Fibroblast of skin of left quadriceps (primary cell): ENCODE measurements at regions not wholly inside any gene's neighbourhood (a gene's known extent, or its start where the extent isn't known, plus 50 kb on each side); places are given as distances from the start of the nearest gene placed in this dataset.

ENCODE experiments used
- DNase-seq, 2 experiments: peaks; one replicate each; pipeline ENCODE4 v3.0.0-alpha.2; 2013; ENCODE audit warnings: low read depth in 2 of 2

DNA sequence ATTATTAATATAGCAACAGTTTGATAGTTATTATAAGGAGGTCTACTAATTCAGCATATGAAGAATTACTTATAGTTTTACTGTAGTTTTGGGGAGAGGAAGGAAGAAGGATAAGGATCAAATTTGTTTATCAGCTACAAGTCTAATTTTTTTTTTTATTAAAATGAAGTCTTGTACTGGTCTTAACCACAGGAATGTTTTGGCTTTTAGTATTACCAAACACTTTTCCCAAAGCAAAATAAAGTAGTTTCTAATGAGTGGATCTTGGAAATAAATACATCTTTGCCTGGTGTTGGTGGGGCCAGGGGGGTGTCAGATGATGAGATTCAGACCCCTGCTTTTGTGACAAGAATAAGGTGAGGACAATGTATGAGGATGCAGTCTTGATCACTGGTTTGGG is 57.2 kb upstream of the ZDHHC17 start:
- no peak for DNase-seq

DNA sequence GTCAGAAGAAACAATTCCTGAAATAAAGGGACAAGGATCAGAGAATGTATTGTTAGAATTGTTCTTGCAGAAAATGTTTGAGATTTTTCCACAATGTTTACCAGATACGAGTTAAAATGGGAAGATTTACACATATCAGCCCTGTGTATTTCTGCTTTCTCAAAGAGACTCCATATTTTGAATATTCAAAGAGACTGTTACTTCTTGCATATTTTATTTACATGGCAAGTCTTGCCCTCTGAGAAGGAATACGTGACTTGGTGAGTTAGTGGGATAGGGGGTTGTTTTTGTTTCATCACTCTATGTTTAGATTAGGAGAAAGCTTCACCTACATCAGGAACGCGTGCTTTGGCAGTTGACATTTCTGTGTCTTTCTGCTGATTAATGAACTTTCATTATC is 56.1 kb upstream of the ZDHHC17 start:
- no peak for DNase-seq

DNA sequence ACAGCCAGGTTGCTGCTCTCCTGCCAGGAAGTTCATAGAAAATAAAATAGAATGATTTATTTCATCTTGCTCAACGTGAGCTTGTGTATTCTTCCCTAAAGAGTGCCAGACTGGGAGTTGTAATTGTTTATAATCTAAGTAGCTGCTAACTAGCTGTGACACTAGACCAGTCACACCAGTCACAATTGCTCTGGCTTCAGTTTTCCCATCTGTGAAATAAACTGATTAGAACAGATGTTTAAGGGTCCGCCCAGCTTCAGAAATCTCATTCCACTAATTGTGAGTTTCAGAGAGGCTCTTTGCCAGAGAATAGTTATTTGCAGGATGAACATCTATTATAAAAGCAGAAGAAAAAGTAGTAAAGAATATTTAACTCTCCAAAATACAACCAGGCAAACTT is 55.6 kb upstream of the ZDHHC17 start:
- DNase-seq = no peak

DNA sequence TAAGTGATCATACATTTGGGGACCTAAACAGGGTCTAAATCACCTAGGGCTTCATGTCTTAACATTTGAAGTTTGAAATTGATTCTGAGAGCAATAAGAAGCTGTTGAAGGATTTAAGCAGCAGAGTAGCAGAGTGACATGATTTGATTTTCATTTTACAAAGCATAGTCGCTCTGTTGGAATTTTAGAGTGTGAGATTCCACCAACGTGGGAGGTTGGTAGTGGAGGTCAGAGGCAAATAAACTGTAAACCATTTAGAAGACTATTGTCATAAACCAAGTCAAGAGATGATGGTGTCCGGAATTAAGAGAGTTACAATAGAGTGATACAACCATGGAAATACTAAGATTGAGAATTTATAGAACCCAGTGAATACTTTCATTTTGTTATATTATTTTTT is 52.7 kb upstream of the ZDHHC17 start:
- no peak for DNase-seq

DNA sequence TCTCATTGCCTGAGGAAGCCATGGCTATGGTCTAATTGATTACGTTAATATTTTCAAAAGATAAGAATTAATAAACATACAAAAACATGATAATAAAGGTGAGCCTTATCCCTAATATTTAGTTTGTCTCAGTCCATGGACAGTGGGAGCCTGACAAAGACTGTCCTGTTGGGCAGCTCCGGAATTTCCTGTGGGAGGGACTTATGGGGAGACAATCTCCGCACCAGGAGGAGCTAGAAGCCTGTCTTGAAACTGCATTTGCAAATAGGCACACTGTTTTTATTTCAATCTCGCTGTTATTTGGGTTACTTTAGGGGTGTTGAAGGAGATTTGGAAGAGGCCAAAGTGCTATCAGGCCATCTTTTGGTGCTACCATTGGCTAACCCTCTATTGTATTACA is 50.8 kb upstream of the ZDHHC17 start:
- no peak for DNase-seq

DNA sequence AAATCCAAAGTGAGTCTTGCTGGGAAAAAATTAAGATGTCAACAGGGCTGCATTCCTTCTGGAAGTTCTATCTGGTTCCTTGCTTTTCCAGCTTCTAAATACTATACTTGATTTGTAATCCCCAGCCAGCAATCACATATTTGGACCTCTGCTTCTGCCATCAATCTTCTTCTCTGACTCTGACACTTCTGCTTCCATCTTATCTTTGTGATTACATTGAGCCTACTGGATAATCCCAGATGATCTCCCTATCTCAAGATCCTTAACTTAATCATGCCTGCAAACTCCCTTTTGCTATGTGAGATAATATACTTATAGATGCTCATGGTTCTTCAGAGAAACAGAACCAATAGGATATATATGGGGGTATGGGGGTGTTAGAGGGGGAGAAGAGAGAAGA is 49.9 kb upstream of the ZDHHC17 start:
- no peak for DNase-seq
